Right forelimb (tissue), 1 donor: ENCODE measurements at regions not wholly inside any gene's neighbourhood (a gene's known extent, or its start where the extent isn't known, plus 50 kb on each side); places are given as distances from the start of the nearest gene placed in this dataset.
"Not testable (repeated sequence)": the region's sequence is repeated elsewhere in the genome, so short reads cannot be mapped to it uniquely, and the experiment has no call there.

Experiments used
- DNase-seq: peaks from one replicate; pipeline ENCODE4 v3.0.0-alpha.2; 2018

DNA sequence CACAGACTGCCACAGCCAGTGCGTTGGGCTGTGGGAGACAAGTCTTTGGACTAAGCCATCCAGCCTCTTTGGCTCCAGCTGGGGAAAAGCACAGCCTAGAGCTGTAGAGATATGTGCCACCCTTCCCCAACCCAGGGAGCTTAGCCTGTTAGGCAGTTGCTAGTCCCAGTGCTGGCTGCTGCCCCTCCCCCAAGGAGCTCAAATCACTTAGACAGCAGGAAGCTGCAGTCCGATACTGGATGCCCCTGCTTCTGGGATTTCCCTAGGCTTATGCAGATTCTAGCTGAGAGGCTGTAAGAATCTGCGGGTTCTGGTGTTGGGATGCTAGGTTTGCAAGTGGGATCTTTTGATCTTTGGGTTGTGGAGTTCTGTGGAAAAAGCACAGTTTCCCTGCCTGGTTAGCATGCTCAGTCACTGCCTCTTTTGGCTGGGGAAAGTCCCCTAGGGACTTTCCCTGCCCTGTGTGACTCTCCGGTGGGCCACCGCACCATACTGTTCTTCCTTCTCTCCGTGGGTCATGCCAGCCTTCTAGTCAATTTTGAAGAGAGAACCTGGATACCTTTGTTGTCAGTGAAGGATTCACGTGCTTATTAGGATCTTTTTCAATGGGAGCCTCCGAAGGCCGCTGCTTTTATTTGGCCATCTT is 792.0 kb downstream of the KCNA4 start:
- DNase-seq = no peak

DNA sequence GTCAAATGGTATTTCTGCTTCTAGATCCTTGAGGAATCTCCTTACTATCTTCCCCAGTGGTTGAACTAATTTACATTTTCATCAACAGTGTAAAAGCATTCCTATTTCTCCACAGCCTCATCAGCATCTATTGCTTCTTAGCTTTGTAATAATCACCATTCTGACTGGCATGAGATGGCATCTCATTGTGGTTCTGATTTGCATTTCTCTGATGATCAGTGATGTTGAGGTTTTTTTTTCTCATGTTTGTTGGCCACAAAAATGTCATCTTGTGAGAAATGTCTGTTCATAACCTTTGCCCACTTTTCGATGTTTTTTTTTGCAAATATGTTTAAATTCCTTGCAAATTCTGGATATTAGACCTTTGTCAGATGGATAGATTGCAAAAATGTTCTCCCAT is 797.3 kb downstream of the KCNA4 start:
- not testable (repeated sequence) for DNase-seq

DNA sequence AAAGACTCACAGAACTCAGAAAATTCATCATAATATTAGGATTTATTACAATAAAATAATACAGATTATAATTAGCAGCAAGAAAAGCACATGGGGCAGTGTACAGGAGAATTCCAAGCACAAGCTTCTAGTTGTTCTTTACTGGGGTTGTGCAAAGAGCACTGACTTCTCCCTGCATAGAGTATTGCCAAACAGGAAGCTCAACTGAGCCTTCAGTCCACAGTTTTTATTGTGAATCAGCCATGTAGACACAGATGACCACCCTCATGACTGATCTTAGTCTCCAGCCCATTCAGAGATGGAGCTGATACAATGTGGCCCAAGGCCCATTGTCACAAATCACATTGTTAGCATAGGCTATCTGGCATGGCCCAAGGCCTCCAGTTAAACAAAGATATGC is 798.9 kb downstream of the KCNA4 start:
- no peak for DNase-seq

DNA sequence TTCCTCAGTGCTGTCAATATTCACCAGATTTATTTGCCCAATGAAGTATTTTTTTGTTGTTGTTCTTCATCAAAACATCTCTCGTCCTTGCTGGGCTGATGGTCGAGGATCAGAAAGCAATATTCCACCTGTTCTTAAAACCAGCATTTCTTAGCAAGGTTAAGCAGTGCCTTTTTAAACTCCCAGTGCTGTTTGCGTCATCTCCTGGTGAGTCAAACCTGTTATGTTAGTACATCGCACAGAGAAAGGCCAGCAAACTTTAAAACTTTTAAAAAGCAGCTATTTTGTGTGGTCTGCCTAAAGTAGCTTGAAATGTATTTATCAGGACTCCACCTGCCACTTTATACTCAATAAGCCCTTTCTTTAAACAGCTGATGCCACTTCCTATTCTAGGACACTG is 802.0 kb downstream of the KCNA4 start:
- no peak for DNase-seq

DNA sequence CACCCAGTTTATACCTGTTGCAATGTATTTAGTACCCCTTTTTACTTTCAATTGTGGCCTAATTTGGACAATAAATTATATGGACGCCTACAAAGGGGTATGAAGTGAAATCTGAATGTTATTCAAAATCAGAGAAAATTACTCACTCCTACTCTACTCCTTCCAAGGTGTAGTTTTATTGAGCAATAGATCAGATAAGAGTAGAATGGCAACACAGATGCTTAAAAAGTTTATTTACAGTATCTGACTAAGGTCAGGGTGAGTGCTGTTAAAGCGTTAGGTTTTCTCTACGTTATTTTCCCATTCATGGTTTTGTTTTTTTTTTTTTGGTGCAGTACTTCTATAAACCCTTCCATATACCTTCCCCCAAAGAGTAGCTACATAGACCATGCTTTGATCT is 805.6 kb downstream of the KCNA4 start:
- DNase-seq = no peak

DNA sequence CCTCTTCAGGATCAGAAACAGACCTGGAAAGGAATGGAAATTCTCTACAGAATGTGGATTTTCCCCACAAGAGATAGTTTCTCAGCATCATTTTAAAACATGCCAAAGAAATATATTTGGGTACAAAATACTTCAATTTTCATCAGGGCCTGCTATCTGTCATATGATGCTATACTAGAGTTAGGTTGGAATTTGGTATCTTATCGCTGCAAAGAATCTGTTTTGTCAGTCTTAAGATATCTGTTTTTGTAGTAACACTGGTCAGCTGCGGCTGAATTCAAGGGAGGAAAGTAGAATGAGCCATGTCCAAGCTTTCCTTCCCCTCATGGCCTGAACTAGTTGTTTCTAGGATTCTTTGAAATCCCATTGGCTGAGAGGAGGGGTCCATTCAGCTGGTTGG is 806.4 kb downstream of the KCNA4 start:
- DNase-seq = no peak

DNA sequence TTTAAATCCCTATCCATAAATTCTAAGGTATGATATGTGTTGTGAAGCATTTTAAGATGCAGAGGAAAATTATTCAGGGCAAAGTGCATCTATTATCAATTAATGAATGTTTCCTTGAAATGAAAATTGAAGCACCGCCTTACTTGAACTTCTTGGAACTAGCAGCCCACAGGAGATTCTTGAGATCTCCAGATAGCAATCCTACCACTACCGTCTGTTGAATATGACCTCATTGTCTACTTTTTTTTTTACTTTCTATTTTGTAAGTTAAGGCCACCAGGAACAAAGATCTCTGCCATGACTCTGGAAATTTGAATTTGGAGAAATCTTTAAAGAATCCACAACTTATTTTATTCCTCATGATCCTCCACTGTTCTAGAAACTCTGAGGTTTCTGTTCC is 808.7 kb downstream of the KCNA4 start:
- DNase-seq = no peak

DNA sequence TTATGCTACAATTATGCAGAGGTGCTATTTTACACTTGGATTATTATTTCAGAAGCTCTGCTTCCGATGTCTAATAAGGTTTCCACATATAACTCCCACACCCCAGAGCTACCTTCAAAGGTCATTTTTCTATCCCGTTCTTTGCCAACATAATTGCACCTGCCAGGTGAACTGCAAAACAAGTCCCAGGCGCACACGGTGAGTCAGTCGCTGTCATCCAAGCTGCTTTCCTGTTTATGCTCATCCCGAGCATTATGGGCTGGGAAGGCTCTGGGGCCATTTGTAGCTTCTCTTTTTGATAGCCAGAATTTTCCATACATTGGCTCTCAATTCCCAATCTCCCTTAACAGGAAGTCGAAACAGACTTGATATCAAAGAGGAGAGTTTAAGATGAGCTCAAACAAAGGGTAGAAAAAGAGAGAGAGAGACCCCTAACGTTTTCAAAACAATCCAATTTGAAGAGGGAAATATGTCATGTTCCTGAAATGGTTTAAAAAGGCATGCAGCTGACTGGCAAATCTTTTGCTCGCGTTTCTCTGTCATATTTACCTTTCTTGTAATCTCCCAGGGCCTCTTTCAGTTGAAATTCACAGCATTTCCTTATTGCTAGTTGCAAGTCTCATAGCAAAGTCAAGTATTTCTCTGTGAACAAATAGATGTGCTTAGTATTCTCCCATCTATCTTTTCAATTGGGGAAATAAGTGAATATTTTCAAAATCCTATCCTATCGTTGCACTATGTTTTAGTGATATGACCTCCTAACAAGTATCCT is 815.9 kb downstream of the KCNA4 start:
- DNase-seq = no peak

DNA sequence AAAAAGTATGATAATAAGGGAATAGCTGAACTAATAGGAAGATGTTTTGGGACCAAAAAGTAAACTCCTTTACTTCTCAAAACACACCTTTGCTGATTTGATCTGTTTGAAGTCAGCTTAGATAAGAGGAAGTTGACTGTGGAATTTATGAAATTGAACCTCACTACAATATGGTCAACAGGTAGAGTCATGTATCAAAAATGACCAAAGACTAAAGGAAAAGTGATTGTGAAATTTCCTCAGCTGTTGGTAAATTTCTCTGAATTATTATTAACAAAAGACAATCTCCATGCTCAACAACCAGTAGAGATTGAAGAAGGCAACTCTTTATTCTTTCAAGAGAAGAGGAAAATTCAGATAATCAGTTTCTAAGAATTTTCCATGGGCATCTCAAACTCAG is 826.5 kb downstream of the KCNA4 start:
- DNase-seq = no peak

DNA sequence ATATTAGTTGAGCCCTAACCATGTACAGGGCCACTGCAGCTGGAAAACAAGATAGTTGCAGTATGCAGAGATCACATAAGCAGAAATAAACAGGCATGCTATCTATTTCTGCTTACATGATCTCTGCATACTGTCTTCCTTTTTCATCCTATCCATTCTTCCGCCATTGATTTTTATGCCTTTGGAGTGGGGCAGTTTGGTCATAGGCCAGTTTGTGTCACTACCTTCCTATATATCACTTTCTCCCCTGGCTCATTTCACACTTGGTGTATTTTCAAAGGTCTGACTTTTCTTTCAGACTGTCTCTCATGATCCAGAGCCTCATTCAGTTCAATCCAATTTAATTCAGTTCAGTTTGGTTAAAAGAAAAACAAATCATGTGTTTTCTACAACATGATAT is 829.6 kb downstream of the KCNA4 start:
- DNase-seq = no peak

DNA sequence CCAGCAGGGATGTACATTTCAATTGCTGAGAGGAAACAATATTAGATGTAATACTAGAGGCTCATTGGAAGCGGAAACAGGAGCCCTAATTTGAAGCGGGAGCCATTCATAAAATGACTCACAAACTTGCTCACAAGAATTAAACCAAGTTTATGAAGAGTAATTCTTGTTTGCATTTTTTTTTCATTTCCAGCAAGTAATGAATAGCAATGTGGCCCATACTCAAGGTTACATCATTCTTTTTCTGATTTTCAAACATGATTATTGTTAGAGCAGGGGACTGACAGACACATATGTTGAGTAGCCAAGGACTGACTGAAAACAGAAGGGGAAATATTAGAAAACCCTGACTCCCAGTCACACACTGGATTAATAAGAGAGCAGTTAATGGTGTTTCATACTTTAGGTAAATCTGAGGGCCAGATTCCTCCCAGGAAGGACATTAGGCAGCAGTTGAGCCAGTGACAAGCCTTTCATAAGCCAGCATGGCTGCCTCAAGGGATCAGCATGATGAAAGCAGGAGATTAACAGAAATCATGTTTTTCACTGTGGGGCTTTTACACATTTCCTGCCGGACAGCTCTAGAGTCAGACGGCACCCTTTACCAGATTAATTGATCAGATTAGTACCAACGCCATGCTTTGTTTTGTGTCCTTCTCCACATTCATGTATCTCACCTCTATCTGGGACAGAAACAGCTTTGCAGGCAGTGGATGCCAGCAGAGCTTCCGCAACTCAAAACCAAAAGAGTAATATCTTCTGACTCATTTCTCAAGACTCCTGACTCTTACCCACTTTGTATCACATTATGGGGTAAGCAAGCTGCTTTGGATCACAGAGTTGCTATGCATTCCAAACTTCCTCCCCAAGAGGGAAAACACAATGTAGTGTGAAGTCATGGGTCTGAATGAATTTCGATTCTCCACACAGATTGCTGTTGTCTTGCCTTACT is 831.6 kb downstream of the KCNA4 start:
- DNase-seq = no peak

DNA sequence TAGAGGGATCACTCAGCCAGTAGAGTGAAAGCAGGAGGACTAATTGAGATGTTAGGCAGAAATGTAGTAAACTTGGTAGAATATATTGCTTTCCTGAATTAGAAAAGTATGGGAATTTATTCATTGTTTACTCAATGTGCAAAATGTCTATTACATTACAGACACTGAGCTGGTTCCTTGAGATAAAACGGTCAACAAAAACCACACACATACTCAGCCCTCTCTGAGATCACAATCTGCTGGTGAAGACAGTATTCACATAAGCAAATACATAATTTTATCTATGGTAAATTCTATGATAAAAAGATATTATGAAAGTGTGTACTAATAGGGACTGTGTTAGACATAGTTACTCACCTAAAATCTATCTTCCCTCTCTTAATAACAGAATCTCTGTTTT is 833.5 kb downstream of the KCNA4 start:
- DNase-seq = no peak

DNA sequence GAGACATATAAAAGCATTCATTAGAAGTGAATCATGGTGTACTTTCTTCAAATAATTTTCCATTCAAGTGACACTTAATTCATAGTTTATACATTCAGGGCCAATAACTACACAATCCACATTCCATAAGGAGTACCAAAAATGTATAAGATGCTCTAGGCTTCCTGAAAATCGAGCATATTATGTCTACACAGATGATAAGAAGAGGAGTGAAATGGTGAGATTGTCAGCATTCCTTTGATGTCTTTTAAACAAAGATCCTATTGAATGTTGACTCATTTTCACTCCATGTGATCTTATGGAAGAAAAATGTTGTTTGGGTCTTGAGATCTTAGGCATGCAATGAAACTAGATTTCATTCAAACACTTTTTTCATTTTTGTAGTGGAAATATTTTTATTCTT is 843.2 kb downstream of the KCNA4 start:
- no peak for DNase-seq

DNA sequence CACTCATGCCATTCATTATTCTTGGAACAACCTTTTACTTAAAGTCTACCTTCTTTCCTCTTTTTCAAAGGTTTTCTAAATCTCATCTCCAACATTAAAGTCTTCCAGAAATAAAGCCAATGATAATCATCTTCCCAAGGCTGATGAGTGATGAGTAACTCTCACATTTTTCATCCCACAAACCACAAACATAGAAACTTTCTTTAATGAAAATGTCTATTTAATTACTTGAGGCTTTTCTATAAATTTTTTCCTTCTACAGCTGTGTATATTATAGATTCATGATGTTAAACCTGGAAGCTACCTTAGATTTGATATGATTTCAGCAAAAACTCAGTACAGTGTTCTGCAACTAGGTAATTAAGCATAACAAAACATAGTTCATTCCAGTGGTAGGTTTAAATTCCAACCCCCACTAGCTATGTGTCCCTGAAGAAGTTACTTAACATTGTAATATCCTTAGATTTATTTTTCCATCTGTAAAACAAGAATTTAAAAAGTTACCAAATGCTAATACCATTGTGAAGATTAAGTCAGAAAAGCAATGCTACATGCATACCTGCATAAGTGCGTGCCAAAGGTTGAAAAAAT is 845.4 kb downstream of the KCNA4 start:
- DNase-seq = no peak

DNA sequence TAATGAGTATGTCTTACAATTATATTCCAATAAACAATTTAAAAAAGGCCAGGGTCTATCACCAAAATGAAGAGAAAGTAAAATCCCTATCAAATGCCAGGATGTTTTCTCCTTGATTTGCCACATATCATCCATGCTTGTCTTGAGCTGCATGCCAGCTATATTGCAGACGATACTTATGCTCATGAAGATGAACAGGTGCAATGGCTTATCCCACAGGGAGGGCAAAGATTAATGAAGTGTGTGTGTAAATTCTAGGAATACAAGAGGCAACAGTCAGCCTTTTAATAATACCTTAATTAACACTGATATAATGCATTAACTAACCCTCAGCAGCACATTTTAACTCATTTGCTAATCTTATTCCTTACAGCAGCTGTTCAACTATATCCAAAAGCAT is 850.5 kb downstream of the KCNA4 start:
- no peak for DNase-seq

DNA sequence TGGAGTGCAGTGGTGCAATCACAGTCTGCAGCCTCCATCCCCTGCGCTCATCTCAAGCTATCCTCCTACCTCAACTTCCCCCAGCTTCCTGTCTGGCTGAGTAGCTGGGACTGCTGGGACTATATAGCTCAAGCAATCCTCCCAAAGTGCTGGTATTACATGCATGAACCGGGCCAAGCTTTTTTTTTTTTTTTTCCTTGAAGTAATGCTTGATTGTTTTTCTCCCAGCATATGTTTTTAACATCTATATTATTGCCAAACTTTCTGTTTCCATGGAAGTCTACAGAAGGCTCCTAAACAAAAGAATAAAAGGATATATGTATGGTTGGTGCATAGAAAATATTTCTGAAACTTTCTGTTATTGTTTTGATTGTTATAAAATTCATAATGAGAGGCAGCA is 853.6 kb downstream of the KCNA4 start:
- no peak for DNase-seq

DNA sequence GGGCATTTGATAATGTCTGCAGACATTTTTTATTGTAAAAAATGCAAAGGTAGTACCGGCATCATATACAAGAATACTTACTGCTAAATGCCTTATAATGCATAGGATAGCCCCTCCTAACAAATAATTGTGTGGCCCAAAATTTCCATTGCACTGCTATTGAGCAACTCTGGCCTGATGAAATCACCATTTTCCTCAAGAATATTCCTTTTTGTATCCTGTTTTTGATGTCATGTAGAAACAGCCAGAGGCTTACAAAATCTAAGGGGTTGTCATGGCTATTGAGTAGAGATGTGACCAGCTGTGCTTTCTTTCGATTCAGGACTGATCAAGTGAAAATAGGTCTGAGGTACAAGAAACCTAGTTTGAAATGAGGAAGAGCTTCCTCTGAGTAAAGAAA is 854.3 kb downstream of the KCNA4 start:
- DNase-seq = no peak

DNA sequence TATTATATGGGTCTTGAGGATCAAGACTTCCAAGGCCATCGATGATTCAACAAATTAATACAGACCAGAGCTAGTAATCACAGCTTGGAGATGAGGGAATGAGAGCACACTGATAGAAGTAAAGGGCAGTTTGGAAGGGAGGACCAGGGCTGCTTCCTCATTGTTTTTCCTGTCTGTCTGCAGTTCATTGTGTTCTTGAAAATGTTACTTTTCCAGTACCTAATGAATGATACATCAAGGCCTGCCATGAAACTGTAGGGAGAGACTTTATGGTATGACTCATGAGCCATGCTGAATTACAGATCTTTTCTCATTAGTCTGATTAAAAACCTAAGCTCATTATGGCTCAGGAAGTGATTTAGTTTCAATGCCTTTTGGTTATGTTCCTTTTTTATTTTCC is 855.6 kb downstream of the KCNA4 start:
- DNase-seq = no peak

DNA sequence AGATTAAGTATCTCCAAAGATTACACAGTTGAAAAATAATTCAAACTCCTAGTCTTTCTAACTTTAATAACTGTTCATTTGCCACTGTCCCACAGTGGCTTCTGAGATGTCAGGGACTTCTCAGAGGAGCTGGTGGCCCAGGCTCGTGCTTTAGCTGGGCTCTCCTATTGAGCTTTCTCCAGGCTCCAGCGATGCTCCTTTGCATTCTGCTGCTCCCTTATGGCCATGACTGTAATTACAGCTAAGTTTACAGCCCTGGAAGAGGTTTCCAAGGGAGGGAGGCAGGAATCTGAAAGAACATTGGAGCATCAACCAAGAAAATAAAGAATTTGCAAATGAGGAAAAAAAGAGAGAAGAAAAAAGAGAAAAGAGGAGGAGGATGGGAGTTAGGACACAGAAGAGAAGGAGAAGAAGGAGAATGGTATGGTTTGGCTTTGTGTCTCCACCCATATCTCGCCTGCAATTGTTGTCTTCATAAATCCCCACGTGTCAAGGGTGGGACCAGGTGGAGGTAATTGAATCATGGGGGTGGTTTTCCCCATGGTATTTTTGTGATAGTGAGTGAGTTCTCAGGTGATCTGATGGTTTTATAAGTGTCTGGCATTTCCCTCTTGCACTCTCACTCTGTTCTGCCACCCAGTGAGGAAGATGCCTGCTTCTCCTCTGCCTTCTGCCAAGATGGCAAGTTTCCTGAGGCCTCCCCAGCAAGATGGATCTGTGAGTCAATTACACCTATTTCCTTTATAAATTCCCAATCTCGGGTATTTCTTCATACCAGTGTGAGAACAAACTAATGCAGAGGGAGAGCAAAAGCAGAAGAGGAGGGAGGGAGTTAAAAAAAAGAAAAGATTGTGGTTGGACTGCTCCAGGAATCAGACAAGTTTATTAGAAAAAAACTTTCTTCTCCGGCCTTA is 857.0 kb downstream of the KCNA4 start:
- no peak for DNase-seq

DNA sequence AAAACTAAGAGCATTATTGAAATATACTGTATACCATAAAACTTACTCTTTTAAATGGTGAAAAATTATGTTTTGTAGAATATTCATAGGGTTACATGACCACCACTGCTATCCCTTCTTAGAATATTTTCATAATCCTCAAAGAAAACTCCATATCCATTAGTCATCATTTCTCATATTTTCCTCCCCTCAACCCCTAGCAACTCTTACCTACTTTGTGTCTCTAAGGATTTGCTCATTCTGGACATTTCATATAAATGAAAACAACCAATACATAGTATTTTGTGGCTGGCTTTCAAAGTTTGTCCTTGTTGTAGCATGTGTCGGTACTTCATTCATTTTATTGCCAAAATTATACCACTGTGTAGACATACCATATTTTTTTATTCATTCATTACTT is 863.8 kb downstream of the KCNA4 start:
- DNase-seq = no peak

DNA sequence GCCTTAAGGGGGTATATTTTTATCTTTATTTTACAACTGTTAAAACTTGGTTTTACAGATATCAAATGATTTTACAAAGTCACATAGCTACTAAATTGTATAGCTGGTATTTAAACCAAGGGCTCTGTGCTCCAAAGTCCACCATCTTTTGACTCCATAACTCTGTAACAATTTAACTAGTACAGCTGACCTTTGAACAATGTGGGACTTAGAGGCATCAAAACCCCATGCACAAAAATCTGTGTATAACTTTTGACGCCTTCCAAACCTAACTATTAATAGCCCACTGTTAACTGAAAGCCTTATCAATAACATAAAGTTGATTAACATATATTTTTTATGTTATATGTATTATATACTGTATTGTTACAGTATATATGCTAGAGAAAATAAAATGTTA is 874.3 kb downstream of the KCNA4 start:
- DNase-seq = not testable (repeated sequence)

DNA sequence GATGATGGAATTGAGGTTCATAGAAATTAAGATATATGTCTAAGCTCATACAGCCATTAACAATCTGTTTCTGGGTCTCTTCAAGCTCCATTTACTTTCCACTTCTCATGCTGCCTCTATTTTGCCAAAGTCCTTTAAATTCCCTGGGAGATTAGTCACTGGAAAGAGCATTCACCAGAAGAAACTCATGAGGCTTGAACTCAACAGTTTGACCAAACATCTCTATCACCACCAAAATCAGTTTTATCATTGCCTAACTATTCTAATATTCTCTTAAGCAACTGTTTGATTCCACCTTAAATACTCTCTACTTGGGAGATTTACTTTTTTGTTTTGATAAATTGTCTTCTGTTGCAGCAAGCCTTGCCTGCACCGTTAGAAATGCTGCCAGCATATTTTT is 881.3 kb downstream of the KCNA4 start:
- DNase-seq = no peak
